ENCODE measurements at regions not wholly inside any gene's neighbourhood (a gene's known extent, or its start where the extent isn't known, plus 50 kb on each side); places are given as distances from the start of the nearest gene placed in this dataset.

DNA sequence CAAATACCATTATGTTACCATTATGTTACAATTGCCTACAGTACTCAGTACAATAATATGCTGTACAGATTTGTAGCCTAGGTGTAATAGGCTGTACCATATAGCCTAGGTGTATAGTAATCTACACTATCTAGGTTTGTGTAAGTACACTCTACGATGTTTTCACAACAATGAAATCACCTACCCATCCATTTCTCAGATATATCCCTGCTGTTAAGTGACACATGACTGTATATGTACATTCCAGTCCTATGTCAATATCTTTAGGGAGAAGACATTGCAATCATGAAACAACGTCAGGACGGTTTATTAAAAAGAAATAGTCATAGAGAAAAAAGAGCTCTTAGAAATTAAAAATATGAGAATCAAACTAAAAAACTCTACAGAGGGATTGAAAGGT lies 119.0 kb upstream of the CDC42EP3 start:
- Histone ChIP-seq H3K36me3 (ENCODE audit: control insufficient read depth, insufficient read depth, low read length) (no peaks in the 10 kb centered on the region), H3K9me3 (ENCODE audit: control insufficient read depth, insufficient read depth, low read depth, low read length) (no peaks in the 10 kb centered on the region), H3K27me3 (ENCODE audit: control insufficient read depth, insufficient read depth, low read length) (no peaks in the 10 kb centered on the region), H3K4me3 (ENCODE audit: low read depth in 2 of 2, low read length in 2 of 2) (no peak overlapping the region), H3K27ac (ENCODE audit: low read length) (no peak overlapping the region), H3K4me1 (ENCODE audit: control insufficient read depth, insufficient read depth, low read length) (no peaks in the 10 kb centered on the region)
- CTCF ChIA-PET, result no interaction called here
- no peak for TF ChIP-seq TCF7L2 (IDR thresholded peaks at IDR 0.05; ENCODE audit: low read depth, low read length)
- no peak for TF ChIP-seq SIN3A (IDR thresholded peaks at IDR 0.05; ENCODE audit: borderline replicate concordance, insufficient read depth, low read depth, low read length)
- no peak for TF ChIP-seq POLR2AphosphoS5 (IDR thresholded peaks at IDR 0.05; ENCODE audit: low read depth, low read length)
- TF ChIP-seq, protein P1, sequence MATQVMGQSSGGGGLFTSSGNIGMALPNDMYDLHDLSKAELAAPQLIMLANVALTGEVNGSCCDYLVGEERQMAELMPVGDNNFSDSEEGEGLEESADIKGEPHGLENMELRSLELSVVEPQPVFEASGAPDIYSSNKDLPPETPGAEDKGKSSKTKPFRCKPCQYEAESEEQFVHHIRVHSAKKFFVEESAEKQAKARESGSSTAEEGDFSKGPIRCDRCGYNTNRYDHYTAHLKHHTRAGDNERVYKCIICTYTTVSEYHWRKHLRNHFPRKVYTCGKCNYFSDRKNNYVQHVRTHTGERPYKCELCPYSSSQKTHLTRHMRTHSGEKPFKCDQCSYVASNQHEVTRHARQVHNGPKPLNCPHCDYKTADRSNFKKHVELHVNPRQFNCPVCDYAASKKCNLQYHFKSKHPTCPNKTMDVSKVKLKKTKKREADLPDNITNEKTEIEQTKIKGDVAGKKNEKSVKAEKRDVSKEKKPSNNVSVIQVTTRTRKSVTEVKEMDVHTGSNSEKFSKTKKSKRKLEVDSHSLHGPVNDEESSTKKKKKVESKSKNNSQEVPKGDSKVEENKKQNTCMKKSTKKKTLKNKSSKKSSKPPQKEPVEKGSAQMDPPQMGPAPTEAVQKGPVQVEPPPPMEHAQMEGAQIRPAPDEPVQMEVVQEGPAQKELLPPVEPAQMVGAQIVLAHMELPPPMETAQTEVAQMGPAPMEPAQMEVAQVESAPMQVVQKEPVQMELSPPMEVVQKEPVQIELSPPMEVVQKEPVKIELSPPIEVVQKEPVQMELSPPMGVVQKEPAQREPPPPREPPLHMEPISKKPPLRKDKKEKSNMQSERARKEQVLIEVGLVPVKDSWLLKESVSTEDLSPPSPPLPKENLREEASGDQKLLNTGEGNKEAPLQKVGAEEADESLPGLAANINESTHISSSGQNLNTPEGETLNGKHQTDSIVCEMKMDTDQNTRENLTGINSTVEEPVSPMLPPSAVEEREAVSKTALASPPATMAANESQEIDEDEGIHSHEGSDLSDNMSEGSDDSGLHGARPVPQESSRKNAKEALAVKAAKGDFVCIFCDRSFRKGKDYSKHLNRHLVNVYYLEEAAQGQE (IDR thresholded peaks at IDR 0.05; ENCODE audit: insufficient read depth in 1 of 2, low read depth in 2 of 2, low read length in 1 of 2), result no peak
- TF ChIP-seq, protein P2, sequence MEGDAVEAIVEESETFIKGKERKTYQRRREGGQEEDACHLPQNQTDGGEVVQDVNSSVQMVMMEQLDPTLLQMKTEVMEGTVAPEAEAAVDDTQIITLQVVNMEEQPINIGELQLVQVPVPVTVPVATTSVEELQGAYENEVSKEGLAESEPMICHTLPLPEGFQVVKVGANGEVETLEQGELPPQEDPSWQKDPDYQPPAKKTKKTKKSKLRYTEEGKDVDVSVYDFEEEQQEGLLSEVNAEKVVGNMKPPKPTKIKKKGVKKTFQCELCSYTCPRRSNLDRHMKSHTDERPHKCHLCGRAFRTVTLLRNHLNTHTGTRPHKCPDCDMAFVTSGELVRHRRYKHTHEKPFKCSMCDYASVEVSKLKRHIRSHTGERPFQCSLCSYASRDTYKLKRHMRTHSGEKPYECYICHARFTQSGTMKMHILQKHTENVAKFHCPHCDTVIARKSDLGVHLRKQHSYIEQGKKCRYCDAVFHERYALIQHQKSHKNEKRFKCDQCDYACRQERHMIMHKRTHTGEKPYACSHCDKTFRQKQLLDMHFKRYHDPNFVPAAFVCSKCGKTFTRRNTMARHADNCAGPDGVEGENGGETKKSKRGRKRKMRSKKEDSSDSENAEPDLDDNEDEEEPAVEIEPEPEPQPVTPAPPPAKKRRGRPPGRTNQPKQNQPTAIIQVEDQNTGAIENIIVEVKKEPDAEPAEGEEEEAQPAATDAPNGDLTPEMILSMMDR (IDR thresholded peaks at IDR 0.05), result no peak
- no peak for DNase-seq (ENCODE audit: low read depth, low spot score)
- POLR2A ChIA-PET, result no interaction called here
- ATAC-seq, result no peak
- BruUV-seq (replicated peaks), result no TSS peak
- in situ Hi-C loops (cut with HindIII; ENCODE audit: low pct_unique_long_range_greater_than_20kb, low sequenced_read_pairs), result no loop called here
- intact Hi-C loops (cut with micrococcal nuclease; ENCODE audit: unreplicated experiment), result no loop called here

DNA sequence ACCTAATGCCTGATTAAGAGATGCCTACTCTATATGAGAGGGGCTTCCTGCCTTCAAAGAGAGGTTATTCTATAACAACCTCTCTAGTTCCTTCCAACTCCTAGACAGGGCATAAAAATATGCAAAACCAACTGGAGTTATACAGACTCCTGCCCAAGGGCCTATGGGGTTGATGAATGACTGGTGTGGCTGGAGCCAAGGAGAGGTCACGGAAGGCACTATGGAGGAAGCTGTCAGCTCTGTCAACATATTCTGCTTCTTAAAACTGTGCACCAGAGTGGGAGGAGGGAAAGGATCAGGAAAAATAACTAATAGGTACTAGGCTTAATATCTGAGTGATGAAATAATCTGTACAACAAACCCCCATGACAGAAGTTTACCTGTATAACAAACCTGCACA lies 120.9 kb upstream of the CDC42EP3 start:
- POLR2A ChIA-PET, result no interaction called here
- H3K4me1 ChIP-seq (ENCODE audit: control insufficient read depth, insufficient read depth, low read length), result no peaks in the 10 kb centered on the region
- no peak for TF ChIP-seq SIN3A (IDR thresholded peaks at IDR 0.05; ENCODE audit: borderline replicate concordance, insufficient read depth, low read depth, low read length)
- TF ChIP-seq POLR2AphosphoS5 (IDR thresholded peaks at IDR 0.05; ENCODE audit: low read depth, low read length), result no peak
- TF ChIP-seq, protein P1 (IDR thresholded peaks at IDR 0.05; ENCODE audit: insufficient read depth in 1 of 2, low read depth in 2 of 2, low read length in 1 of 2), result no peak
- TF ChIP-seq, protein P2 (IDR thresholded peaks at IDR 0.05), result no peak
- in situ Hi-C loops (cut with HindIII; ENCODE audit: low pct_unique_long_range_greater_than_20kb, low sequenced_read_pairs), result no loop called here
- H3K9me3 ChIP-seq (ENCODE audit: control insufficient read depth, insufficient read depth, low read depth, low read length), result no peaks in the 10 kb centered on the region
- CTCF ChIA-PET, result no interaction called here
- DNase-seq (ENCODE audit: low read depth, low spot score) (no peak), ATAC-seq (no peak)
- no peaks in the 10 kb centered on the region for H3K36me3 ChIP-seq (ENCODE audit: control insufficient read depth, insufficient read depth, low read length)
- BruUV-seq (replicated peaks), result no TSS peak
- no peak overlapping the region for H3K4me3 ChIP-seq (ENCODE audit: low read depth in 2 of 2, low read length in 2 of 2)
- intact Hi-C loops (cut with micrococcal nuclease; ENCODE audit: unreplicated experiment), result no loop called here
- H3K27ac ChIP-seq (ENCODE audit: low read length), result no peak overlapping the region
- H3K27me3 ChIP-seq (ENCODE audit: control insufficient read depth, insufficient read depth, low read length), result no peaks in the 10 kb centered on the region
